Muscle layer of colon (tissue), 2 donors: ENCODE measurements at regions not wholly inside any gene's neighbourhood (a gene's known extent, or its start where the extent isn't known, plus 50 kb on each side); places are given as distances from the start of the nearest gene placed in this dataset.

ENCODE experiments used
- H3K27ac ChIP-seq: one replicate; pipeline ENCODE4 v1.7.0; 2013; ENCODE audit warnings: low read depth, mild to moderate bottlenecking, low read length, moderate library complexity
- H3K27me3 ChIP-seq, 2 donors: one replicate each; pipeline ENCODE4 v1.7.0; 2013; ENCODE audit warnings: low read length in 2 of 2, mild to moderate bottlenecking in 2 of 2; ENCODE audit not compliant: insufficient read depth in 2 of 2, control insufficient read depth in 1 of 2
- H3K36me3 ChIP-seq: one replicate; pipeline ENCODE4 v1.7.0; 2013; ENCODE audit warnings: mild to moderate bottlenecking, low read length; ENCODE audit not compliant: insufficient read depth
- H3K4me1 ChIP-seq: one replicate; pipeline ENCODE4 v1.7.0; 2013; ENCODE audit warnings: mild to moderate bottlenecking, low read length; ENCODE audit not compliant: insufficient read depth
- H3K4me3 ChIP-seq, 2 donors: one replicate each; pipeline ENCODE4 v1.7.0; 2013; ENCODE audit warnings: low read length in 2 of 2, low read depth in 1 of 2, mild to moderate bottlenecking in 1 of 2, moderate library complexity in 1 of 2
- H3K9ac ChIP-seq: one replicate; pipeline ENCODE4 v1.7.0; 2013; ENCODE audit warnings: low read length
- H3K9me3 ChIP-seq: one replicate; pipeline ENCODE4 v1.7.0; 2013; ENCODE audit warnings: mild to moderate bottlenecking, low read length
- donor health status: abdominal sarcoma.
- donor health status: Adenocarcinoma of cecum.

- H3K27ac ChIP-seq: no peak overlapping the region
- no peaks in the 10 kb centered on the region for H3K36me3 ChIP-seq
- no peak overlapping the region for H3K9ac ChIP-seq
- H3K4me1 ChIP-seq: peaks cover 9% of the 10 kb centered on the region
- no peak overlapping the region for H3K4me3 ChIP-seq
- H3K9me3 ChIP-seq: no peaks in the 10 kb centered on the region
- H3K27me3 ChIP-seq: no peaks in the 10 kb centered on the region
These were observed 101.9 kb downstream of the GAS2L3 start for GRCh38 chr12:100675432-100675831.

- Histone ChIP-seq H3K9ac (no peak overlapping the region), H3K4me1 (no peaks in the 10 kb centered on the region), H3K27ac (no peak overlapping the region), H3K36me3 (no peaks in the 10 kb centered on the region), H3K27me3 (no peaks in the 10 kb centered on the region), H3K4me3 (no peak overlapping the region), H3K9me3 (no peaks in the 10 kb centered on the region)
These were observed 107.6 kb downstream of the GAS2L3 start for GRCh38 chr12:100681074-100681473.

- H3K9me3 ChIP-seq: no peaks in the 10 kb centered on the region
- H3K36me3 ChIP-seq: no peaks in the 10 kb centered on the region
- H3K4me3 ChIP-seq: no peak overlapping the region
- H3K9ac ChIP-seq: no peak overlapping the region
- H3K27me3 ChIP-seq: no peaks in the 10 kb centered on the region
- H3K4me1 ChIP-seq: no peaks in the 10 kb centered on the region
- no peak overlapping the region for H3K27ac ChIP-seq
These were observed 108.7 kb downstream of the GAS2L3 start for GRCh38 chr12:100682178-100682577.

GRCh38 chr12:100687686-100688085 lies 106.9 kb upstream of the ANO4 start:
- H3K9ac ChIP-seq: no peak overlapping the region
- no peaks in the 10 kb centered on the region for H3K4me1 ChIP-seq
- H3K27ac ChIP-seq: no peak overlapping the region
- no peaks in the 10 kb centered on the region for H3K27me3 ChIP-seq
- H3K4me3 ChIP-seq: no peak overlapping the region
- no peaks in the 10 kb centered on the region for H3K9me3 ChIP-seq
- no peaks in the 10 kb centered on the region for H3K36me3 ChIP-seq

- Histone ChIP-seq H3K9me3 (no peaks in the 10 kb centered on the region), H3K4me1 (no peaks in the 10 kb centered on the region), H3K27me3 (no peaks in the 10 kb centered on the region), H3K27ac (no peak overlapping the region), H3K36me3 (no peaks in the 10 kb centered on the region), H3K4me3 (no peak overlapping the region), H3K9ac (no peak overlapping the region)
These were observed 106.1 kb upstream of the ANO4 start for GRCh38 chr12:100688451-100688864.

GRCh38 chr12:100692502-100692901 lies 102.1 kb upstream of the ANO4 start:
- no peak overlapping the region for H3K9ac ChIP-seq

GRCh38 chr12:100698518-100698917 lies 96.1 kb upstream of the ANO4 start:
- H3K27me3 ChIP-seq: no peaks in the 10 kb centered on the region
- H3K27ac ChIP-seq: no peak overlapping the region
- no peak overlapping the region for H3K4me3 ChIP-seq
- H3K36me3 ChIP-seq: no peaks in the 10 kb centered on the region
- no peaks in the 10 kb centered on the region for H3K4me1 ChIP-seq
- H3K9ac ChIP-seq: no peak overlapping the region
- H3K9me3 ChIP-seq: no peaks in the 10 kb centered on the region

More at GRCh38 chr12:100692502-100692901, 102.1 kb upstream of the ANO4 start:
- H3K9me3 ChIP-seq: no peaks in the 10 kb centered on the region
- H3K27me3 ChIP-seq: no peaks in the 10 kb centered on the region
- H3K27ac ChIP-seq: no peak overlapping the region
- no peak overlapping the region for H3K4me3 ChIP-seq
- H3K4me1 ChIP-seq: no peaks in the 10 kb centered on the region
- H3K36me3 ChIP-seq: no peaks in the 10 kb centered on the region

- Histone ChIP-seq H3K4me3 (no peak overlapping the region), H3K4me1 (no peaks in the 10 kb centered on the region), H3K36me3 (no peaks in the 10 kb centered on the region), H3K27me3 (no peaks in the 10 kb centered on the region), H3K9me3 (no peaks in the 10 kb centered on the region), H3K27ac (no peak overlapping the region), H3K9ac (no peak overlapping the region)
These were observed 95.4 kb upstream of the ANO4 start for GRCh38 chr12:100699209-100699608.

GRCh38 chr12:100703337-100703736 lies 91.2 kb upstream of the ANO4 start:
- Histone ChIP-seq H3K9me3 (no peaks in the 10 kb centered on the region), H3K27me3 (no peaks in the 10 kb centered on the region), H3K4me3 (no peak overlapping the region), H3K4me1 (no peaks in the 10 kb centered on the region), H3K36me3 (no peaks in the 10 kb centered on the region), H3K9ac (no peak overlapping the region), H3K27ac (no peak overlapping the region)

GRCh38 chr12:100703868-100704267 lies 90.7 kb upstream of the ANO4 start:
- Histone ChIP-seq H3K4me1 (no peaks in the 10 kb centered on the region), H3K27ac (no peak overlapping the region), H3K4me3 (no peak overlapping the region), H3K36me3 (no peaks in the 10 kb centered on the region), H3K9me3 (no peaks in the 10 kb centered on the region), H3K27me3 (no peaks in the 10 kb centered on the region), H3K9ac (no peak overlapping the region)

- Histone ChIP-seq H3K27ac (no peak overlapping the region), H3K27me3 (no peaks in the 10 kb centered on the region), H3K4me1 (no peaks in the 10 kb centered on the region), H3K4me3 (no peak overlapping the region), H3K9ac (no peak overlapping the region), H3K9me3 (no peaks in the 10 kb centered on the region), H3K36me3 (no peaks in the 10 kb centered on the region)
These were observed 88.5 kb upstream of the ANO4 start for GRCh38 chr12:100706033-100706432.

GRCh38 chr12:100708591-100708990 lies 86.0 kb upstream of the ANO4 start:
- Histone ChIP-seq H3K9me3 (no peaks in the 10 kb centered on the region), H3K36me3 (no peaks in the 10 kb centered on the region), H3K27me3 (no peaks in the 10 kb centered on the region), H3K9ac (no peak overlapping the region), H3K4me3 (no peak overlapping the region), H3K4me1 (no peaks in the 10 kb centered on the region), H3K27ac (no peak overlapping the region)
